Endothelial cell of umbilical vein (primary cell): ENCODE measurements at regions not wholly inside any gene's neighbourhood (a gene's known extent, or its start where the extent isn't known, plus 50 kb on each side); places are given as distances from the start of the nearest gene placed in this dataset.

Experiments
- BruUV-seq: library from RNA; stranded (reverse); fragments of 400-500 nt; replicated peaks from 2 replicates; lab custom pipeline; 2021; lab: Mats Ljungman, UMichigan
- CTCF ChIA-PET: fragments of 300-600, 350-600 bp; sonication (Branson Sonifier 250); formaldehyde crosslinking; loops from one replicate; lab custom pipeline; 2021; ENCODE audit warnings: antibody characterized with exemption, inconsistent platforms; lab: Charles Lee
- POLR2A ChIA-PET: fragments of 300-600, 350-600 bp; sonication (Branson Sonifier 250); formaldehyde crosslinking; loops from one replicate; lab custom pipeline; 2021; ENCODE audit warnings: antibody characterized with exemption, inconsistent platforms; lab: Charles Lee
- DNase-seq: peaks from one replicate; pipeline ENCODE4 v3.0.0-alpha.2; 2011; ENCODE audit warnings: low read depth, low spot score
- FAIRE-seq: peaks from 2 replicates; lab custom pipeline; 2011; peaks lifted over from hg19 to GRCh38; lab: Jason Lieb, UNC
- H2AFZ ChIP-seq: 2 replicates; pipeline ENCODE4 v1.6.0; 2012; ENCODE audit warnings: low read depth, low read length, control low read depth, inconsistent platforms
- H3K27ac ChIP-seq: 2 replicates; pipeline ENCODE4 v1.5.1; 2011; ENCODE audit warnings: low read depth, mild to moderate bottlenecking, control low read depth, low read length, moderate library complexity; ENCODE audit not compliant: insufficient read depth
- H3K27me3 ChIP-seq, 2 experiments: 2 replicates each; pipeline versions ENCODE4 v1.6.0 to v1.6.1; 2011; ENCODE audit warnings: low read length in 2 of 2, mixed read lengths in 1 of 2; ENCODE audit not compliant: control insufficient read depth in 2 of 2, insufficient read depth in 2 of 2
- H3K36me3 ChIP-seq, 2 experiments: 2 replicates in 1 of 2; 3 replicates in 1 of 2; pipeline ENCODE4 v1.5.1; 2011; ENCODE audit warnings: low read length in 2 of 2, mild to moderate bottlenecking in 1 of 2, moderate library complexity in 1 of 2; ENCODE audit not compliant: control insufficient read depth in 2 of 2, insufficient read depth in 2 of 2; ENCODE audit errors: extremely low read depth in 1 of 2
- H3K4me1 ChIP-seq: 3 replicates; pipeline ENCODE4 v1.5.1; 2011; ENCODE audit warnings: mild to moderate bottlenecking, low read length; ENCODE audit not compliant: control insufficient read depth, insufficient read depth; ENCODE audit errors: extremely low read depth
- H3K4me2 ChIP-seq: 2 replicates; pipeline ENCODE4 v1.6.1; 2011; ENCODE audit warnings: low read length, control low read depth, mixed read lengths; ENCODE audit not compliant: insufficient read depth
- H3K4me3 ChIP-seq, 3 experiments: fragments of 200-600 bp in 1 of 3; sonication (generic), shearing (Covaris generic) in 1 of 3; replicated peaks in 1 of 3; 2 replicates each; pipeline ENCODE4 v1.5.1; 2011 to 2016; ENCODE audit warnings: control low read depth in 3 of 3, low read length in 3 of 3, mild to moderate bottlenecking in 2 of 3, inconsistent platforms in 1 of 3, low read depth in 1 of 3, moderate library complexity in 1 of 3; ENCODE audit not compliant: insufficient read depth in 1 of 3
- H3K79me2 ChIP-seq: 2 replicates; pipeline ENCODE4 v1.6.0; 2012; ENCODE audit warnings: low read length, inconsistent platforms; ENCODE audit not compliant: control insufficient read depth, insufficient read depth
- H3K9ac ChIP-seq: replicated peaks from 2 replicates; pipeline ENCODE3; 2011; ENCODE audit warnings: low read length, control low read depth; ENCODE audit not compliant: insufficient read depth; ENCODE audit errors: extremely low read depth
- H3K9me1 ChIP-seq: replicated peaks from 3 replicates; pipeline ENCODE4 v1.6.0; 2011; ENCODE audit warnings: mild to moderate bottlenecking, low read length; ENCODE audit not compliant: control insufficient read depth, insufficient read depth; ENCODE audit errors: extremely low read depth
- H3K9me3 ChIP-seq: replicated peaks from 2 replicates; pipeline ENCODE4 v1.5.1; 2012; ENCODE audit warnings: low read length, inconsistent platforms; ENCODE audit not compliant: control insufficient read depth, insufficient read depth
- H4K20me1 ChIP-seq: replicated peaks from 2 replicates; pipeline ENCODE3; 2011; ENCODE audit warnings: mild to moderate bottlenecking, low read length; ENCODE audit not compliant: control insufficient read depth, insufficient read depth; ENCODE audit errors: extremely low read depth
- CTCF ChIP-seq, 2 donors: IDR thresholded peaks; 1 replicate in 1 of 2; 2 replicates in 1 of 2; pipeline ENCODE4 v1.5.1; 2011; ENCODE audit warnings: low read length in 2 of 2, mild to moderate bottlenecking in 2 of 2, moderate library complexity in 2 of 2, control low read depth in 1 of 2, inconsistent platforms in 1 of 2, low read depth in 1 of 2; ENCODE audit not compliant: insufficient read depth in 1 of 2; ENCODE audit errors: extremely low read depth in 1 of 2
- EZH2 ChIP-seq: IDR thresholded peaks from 2 replicates; pipeline ENCODE4 v1.6.1; 2012; ENCODE audit warnings: borderline replicate concordance, low read depth, mild to moderate bottlenecking, moderate library complexity, low read length, inconsistent platforms; ENCODE audit not compliant: severe bottlenecking
- FOS ChIP-seq: IDR thresholded peaks from 2 replicates; pipeline ENCODE4 v1.6.1; 2011; ENCODE audit warnings: mild to moderate bottlenecking, low read length, moderate library complexity, borderline replicate concordance; ENCODE audit not compliant: insufficient read depth
- GATA2 ChIP-seq: IDR thresholded peaks from 2 replicates; pipeline ENCODE4 v1.7.0; 2011; ENCODE audit warnings: low read depth, mild to moderate bottlenecking, moderate library complexity, mixed read lengths, low read length; ENCODE audit not compliant: insufficient read length, insufficient read depth
- JUN ChIP-seq: IDR thresholded peaks from 2 replicates; pipeline ENCODE4 v1.6.1; 2011; ENCODE audit warnings: borderline replicate concordance, low read depth; ENCODE audit not compliant: insufficient read length, insufficient read depth
- MYC ChIP-seq: IDR thresholded peaks from one replicate; pipeline ENCODE4 v1.6.1; 2011; ENCODE audit warnings: mild to moderate bottlenecking, low read depth, low read length
- POLR2A ChIP-seq: IDR thresholded peaks from 2 replicates; pipeline ENCODE4 v1.6.1; 2012; ENCODE audit warnings: low read depth, mild to moderate bottlenecking, control low read depth, low read length
- POLR2AphosphoS5 ChIP-seq: IDR thresholded peaks from 2 replicates; pipeline ENCODE4 v1.6.1; 2012; ENCODE audit warnings: low read depth, mild to moderate bottlenecking, control low read depth, low read length, moderate library complexity; ENCODE audit not compliant: insufficient read depth
- dilution Hi-C: fragments of 300-500 bp; cut with MboI; formaldehyde crosslinking; loops from one replicate; pipeline ENCODE4 v1.15.0; 2019; ENCODE audit warnings: low sequenced_read_pairs; ENCODE audit not compliant: extremely low pct_ligation_motif_present
- intact Hi-C: fragments of 100-400 bp; cut with micrococcal nuclease; formaldehyde crosslinking; loops from one replicate; pipeline ENCODE4 v1.10.0; 2022
- TF ChIP-seq, protein P1 (sequence below): IDR thresholded peaks from 2 replicates; pipeline ENCODE4 v1.6.1; 2011; ENCODE audit not compliant: insufficient read depth, insufficient read length

DNA sequence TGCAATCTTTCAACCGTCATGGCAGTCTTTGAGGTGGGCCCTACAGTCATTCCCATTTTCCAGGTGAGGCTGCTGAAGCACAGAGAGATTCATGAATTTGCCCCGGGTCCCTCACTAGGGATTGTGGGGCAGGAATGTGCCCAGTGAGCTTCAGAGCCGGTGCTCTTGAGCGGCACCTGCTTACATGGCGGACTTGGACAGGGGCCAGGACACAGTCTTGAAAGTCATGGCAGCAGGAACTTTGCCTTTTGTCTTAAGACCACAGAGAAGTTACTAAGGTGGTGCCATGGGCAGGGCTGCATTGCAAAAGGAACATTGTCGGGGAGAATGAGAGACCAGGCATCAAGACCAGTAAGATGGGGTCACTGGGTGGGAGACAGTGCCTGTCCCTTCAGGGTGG is 363.4 kb downstream of the FOXL1 start:
- Histone ChIP-seq H3K4me1 (peaks cover 15% of the 10 kb centered on the region), H3K4me2 (no peak overlapping the region), H2AFZ (no peak overlapping the region), H3K9me1 (no peaks in the 10 kb centered on the region), H3K79me2 (no peaks in the 10 kb centered on the region), H4K20me1 (no peaks in the 10 kb centered on the region), H3K36me3 (no peaks in the 10 kb centered on the region), H3K4me3 (no peak overlapping the region), H3K27ac (no peak overlapping the region), H3K9me3 (no peaks in the 10 kb centered on the region), H3K27me3 (no peaks in the 10 kb centered on the region), H3K9ac (no peak overlapping the region)
- CTCF ChIA-PET, result interaction anchor here (1.1 kb wide), 1 partner anchor 27 kb away, joined by 3 read pairs; no protein-coding TSS in a partner anchor
- intact Hi-C loops (no loop called here), dilution Hi-C loops (no loop called here)
- BruUV-seq, result no TSS peak
- TF ChIP-seq POLR2A, result no peak
- no peak for TF ChIP-seq FOS
- TF ChIP-seq MYC, result no peak
- no peak for TF ChIP-seq CTCF (IDR thresholded peaks at IDR 0.05; ENCODE audit: extremely low read depth in 1 of 2, insufficient read depth in 1 of 2, low read depth in 1 of 2, low read length in 2 of 2)
- TF ChIP-seq, protein P1, sequence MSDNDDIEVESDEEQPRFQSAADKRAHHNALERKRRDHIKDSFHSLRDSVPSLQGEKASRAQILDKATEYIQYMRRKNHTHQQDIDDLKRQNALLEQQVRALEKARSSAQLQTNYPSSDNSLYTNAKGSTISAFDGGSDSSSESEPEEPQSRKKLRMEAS, result no peak
- no peak for TF ChIP-seq GATA2
- TF ChIP-seq POLR2AphosphoS5, result no peak
- TF ChIP-seq EZH2, result no peak
- no peak for TF ChIP-seq JUN
- FAIRE-seq (no peak), DNase-seq (no peak)
- POLR2A ChIA-PET, result no interaction called here
